Neural progenitor cell (in vitro differentiated cells): ENCODE measurements at regions not wholly inside any gene's neighbourhood (a gene's known extent, or its start where the extent isn't known, plus 50 kb on each side); places are given as distances from the start of the nearest gene placed in this dataset.

Experiments
- DNase-seq: peaks from one replicate; pipeline ENCODE4 v3.0.0-alpha.2; 2016; ENCODE audit warnings: low spot score
- H2AFZ ChIP-seq: fragments of 200-600 bp; sonication (generic); replicated peaks from 2 replicates; pipeline ENCODE4 v1.6.1; 2016; ENCODE audit warnings: antibody characterized with exemption
- H3F3A ChIP-seq: fragments of 200-600 bp; sonication (generic); 2 replicates; pipeline ENCODE4 v1.6.1; 2016; ENCODE audit warnings: antibody characterized with exemption, low read depth
- H3K27ac ChIP-seq: fragments of 200-600 bp; sonication (generic); 2 replicates; pipeline ENCODE4 v1.5.1; 2016; ENCODE audit warnings: mild to moderate bottlenecking
- H3K27me3 ChIP-seq: fragments of 200-600 bp; sonication (generic); 2 replicates; pipeline ENCODE4 v1.6.1; 2016; ENCODE audit warnings: mild to moderate bottlenecking, moderate library complexity
- H3K36me3 ChIP-seq: fragments of 200-600 bp; sonication (generic); 2 replicates; pipeline ENCODE4 v1.5.1; 2016
- H3K4me1 ChIP-seq: fragments of 200-600 bp; sonication (generic); 2 replicates; pipeline ENCODE4 v1.6.1; 2016; ENCODE audit warnings: mixed run types
- H3K4me2 ChIP-seq: fragments of 200-600 bp; sonication (generic); 2 replicates; pipeline ENCODE4 v1.6.1; 2016
- H3K4me3 ChIP-seq: fragments of 200-600 bp; sonication (generic); 2 replicates; pipeline ENCODE4 v1.5.1; 2016
- H3K79me2 ChIP-seq: fragments of 200-600 bp; sonication (generic); 2 replicates; pipeline ENCODE4 v1.6.1; 2016; ENCODE audit warnings: low read depth
- H3K9ac ChIP-seq: fragments of 200-600 bp; sonication (generic); 2 replicates; pipeline ENCODE4 v1.6.1; 2016
- H3K9me3 ChIP-seq: fragments of 200-600 bp; sonication (generic); 2 replicates; pipeline ENCODE4 v1.5.1; 2016; ENCODE audit warnings: low read depth
- H4K20me1 ChIP-seq: fragments of 200-600 bp; sonication (generic); 2 replicates; pipeline ENCODE4 v1.6.1; 2016; ENCODE audit warnings: low read depth
- H3K27ac Mint-ChIP-seq: 3 replicates; pipeline ENCODE4 v1.8.0; 2021; ENCODE audit warnings: mixed read lengths
- H3K27me3 Mint-ChIP-seq: 2 replicates; pipeline ENCODE4 v1.8.0; 2022; ENCODE audit warnings: low read depth, mild to moderate bottlenecking, inconsistent platforms, moderate library complexity, mixed read lengths; ENCODE audit not compliant: insufficient read depth
- H3K36me3 Mint-ChIP-seq: 3 replicates; pipeline ENCODE4 v1.8.0; 2021; ENCODE audit warnings: mixed read lengths
- H3K4me1 Mint-ChIP-seq: 3 replicates; pipeline ENCODE4 v1.8.0; 2021; ENCODE audit warnings: mixed read lengths
- H3K4me3 Mint-ChIP-seq: 3 replicates; pipeline ENCODE4 v1.8.0; 2021; ENCODE audit warnings: mild to moderate bottlenecking, moderate library complexity, mixed read lengths
- H3K9me3 Mint-ChIP-seq: 3 replicates; pipeline ENCODE4 v1.8.0; 2020; ENCODE audit warnings: mixed read lengths
- EZH2 ChIP-seq: fragments of 200-600 bp; sonication (generic); IDR thresholded peaks from 2 replicates; pipeline ENCODE4 v1.6.1; 2017; ENCODE audit warnings: antibody characterized with exemption, mild to moderate bottlenecking, moderate library complexity
- EZH2phosphoT487 ChIP-seq: fragments of 200-600 bp; sonication (generic); IDR thresholded peaks from 2 replicates; pipeline ENCODE4 v1.6.1; 2017; ENCODE audit warnings: antibody characterized with exemption
- TF ChIP-seq, protein P1 (sequence below): fragments of 200-600 bp; sonication (generic); IDR thresholded peaks from 2 replicates; pipeline ENCODE4 v1.5.1; 2017; ENCODE audit warnings: antibody characterized with exemption, mild to moderate bottlenecking

DNA sequence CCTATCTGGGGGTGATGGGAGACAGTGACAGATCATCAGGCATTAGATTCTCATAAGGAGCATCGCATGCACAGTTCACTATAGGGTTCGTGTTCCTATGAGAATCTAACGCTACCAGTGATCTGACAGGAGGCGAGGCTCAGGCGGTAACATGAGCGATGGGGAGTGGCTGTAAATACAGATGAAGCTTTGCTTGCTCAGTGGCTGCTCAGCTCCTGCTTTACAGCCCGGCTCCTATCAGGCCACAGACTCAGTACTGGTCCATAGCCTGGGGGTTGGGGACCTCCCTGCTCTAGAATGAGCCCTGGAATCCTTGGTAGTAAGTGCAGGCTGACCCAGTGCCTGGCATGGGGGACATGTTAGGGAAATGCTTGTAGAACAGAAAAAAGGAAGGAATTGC lies 426.0 kb downstream of the TYW1 start:
- TF ChIP-seq EZH2 (no peak), EZH2phosphoT487 (no peak)
- TF ChIP-seq, protein P1, sequence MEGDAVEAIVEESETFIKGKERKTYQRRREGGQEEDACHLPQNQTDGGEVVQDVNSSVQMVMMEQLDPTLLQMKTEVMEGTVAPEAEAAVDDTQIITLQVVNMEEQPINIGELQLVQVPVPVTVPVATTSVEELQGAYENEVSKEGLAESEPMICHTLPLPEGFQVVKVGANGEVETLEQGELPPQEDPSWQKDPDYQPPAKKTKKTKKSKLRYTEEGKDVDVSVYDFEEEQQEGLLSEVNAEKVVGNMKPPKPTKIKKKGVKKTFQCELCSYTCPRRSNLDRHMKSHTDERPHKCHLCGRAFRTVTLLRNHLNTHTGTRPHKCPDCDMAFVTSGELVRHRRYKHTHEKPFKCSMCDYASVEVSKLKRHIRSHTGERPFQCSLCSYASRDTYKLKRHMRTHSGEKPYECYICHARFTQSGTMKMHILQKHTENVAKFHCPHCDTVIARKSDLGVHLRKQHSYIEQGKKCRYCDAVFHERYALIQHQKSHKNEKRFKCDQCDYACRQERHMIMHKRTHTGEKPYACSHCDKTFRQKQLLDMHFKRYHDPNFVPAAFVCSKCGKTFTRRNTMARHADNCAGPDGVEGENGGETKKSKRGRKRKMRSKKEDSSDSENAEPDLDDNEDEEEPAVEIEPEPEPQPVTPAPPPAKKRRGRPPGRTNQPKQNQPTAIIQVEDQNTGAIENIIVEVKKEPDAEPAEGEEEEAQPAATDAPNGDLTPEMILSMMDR: no peak

DNA sequence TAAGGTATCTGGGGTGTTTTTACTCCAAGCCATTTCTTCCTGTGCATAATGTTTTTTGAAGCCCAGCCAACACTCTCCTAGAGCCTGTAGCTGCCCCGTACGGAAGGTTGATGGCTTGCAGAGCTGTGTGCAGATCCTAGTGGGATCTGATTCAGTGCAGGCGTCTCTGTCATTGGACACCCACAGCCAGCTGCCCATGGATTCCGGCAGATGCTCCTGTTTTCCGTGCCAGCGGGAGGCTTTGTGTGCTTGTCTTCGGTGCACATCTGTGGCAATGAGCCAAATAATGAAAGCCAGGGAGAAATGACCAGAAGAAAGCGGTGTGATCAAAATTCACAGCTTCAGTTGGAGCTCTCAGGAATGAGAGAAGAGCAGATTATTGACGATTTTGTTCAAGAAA lies 426.4 kb downstream of the TYW1 start:
- Mint-ChIP-seq H3K27ac (no peak overlapping the region), H3K9me3 (peaks cover 11% of the 10 kb centered on the region), H3K4me1 (no peaks in the 10 kb centered on the region), H3K36me3 (no peaks in the 10 kb centered on the region), H3K4me3 (no peak overlapping the region), H3K27me3 (peaks cover 6% of the 10 kb centered on the region)
- no peaks in the 10 kb centered on the region for H3F3A ChIP-seq
- no peaks in the 10 kb centered on the region for H4K20me1 ChIP-seq
- no peak for TF ChIP-seq EZH2
- TF ChIP-seq EZH2phosphoT487: no peak
- TF ChIP-seq, protein P1: no peak
- no peaks in the 10 kb centered on the region for H3K36me3 ChIP-seq
- H2AFZ ChIP-seq: no peak overlapping the region
- no peak overlapping the region for H3K4me3 ChIP-seq
- H3K9me3 ChIP-seq: no peaks in the 10 kb centered on the region
- no peak overlapping the region for H3K9ac ChIP-seq
- no peaks in the 10 kb centered on the region for H3K79me2 ChIP-seq
- H3K27me3 ChIP-seq: no peaks in the 10 kb centered on the region
- H3K27ac ChIP-seq: no peak overlapping the region
- no peak overlapping the region for H3K4me2 ChIP-seq
- H3K4me1 ChIP-seq: no peaks in the 10 kb centered on the region
- no peak for DNase-seq

More for the DNA sequence above, 426.0 kb downstream of the TYW1 start:
- Mint-ChIP-seq H3K4me1 (no peaks in the 10 kb centered on the region), H3K4me3 (no peak overlapping the region), H3K36me3 (no peaks in the 10 kb centered on the region), H3K27me3 (peaks cover 6% of the 10 kb centered on the region), H3K27ac (no peak overlapping the region), H3K9me3 (peaks cover 11% of the 10 kb centered on the region)
- DNase-seq: no peak
- H3K4me1 ChIP-seq: no peaks in the 10 kb centered on the region
- no peak overlapping the region for H3K27ac ChIP-seq
- no peaks in the 10 kb centered on the region for H4K20me1 ChIP-seq
- no peak overlapping the region for H2AFZ ChIP-seq
- no peaks in the 10 kb centered on the region for H3F3A ChIP-seq
- H3K79me2 ChIP-seq: no peaks in the 10 kb centered on the region
- H3K4me3 ChIP-seq: no peak overlapping the region
- no peaks in the 10 kb centered on the region for H3K27me3 ChIP-seq
- no peaks in the 10 kb centered on the region for H3K36me3 ChIP-seq
- H3K9ac ChIP-seq: no peak overlapping the region
- no peaks in the 10 kb centered on the region for H3K9me3 ChIP-seq
- H3K4me2 ChIP-seq: no peak overlapping the region

DNA sequence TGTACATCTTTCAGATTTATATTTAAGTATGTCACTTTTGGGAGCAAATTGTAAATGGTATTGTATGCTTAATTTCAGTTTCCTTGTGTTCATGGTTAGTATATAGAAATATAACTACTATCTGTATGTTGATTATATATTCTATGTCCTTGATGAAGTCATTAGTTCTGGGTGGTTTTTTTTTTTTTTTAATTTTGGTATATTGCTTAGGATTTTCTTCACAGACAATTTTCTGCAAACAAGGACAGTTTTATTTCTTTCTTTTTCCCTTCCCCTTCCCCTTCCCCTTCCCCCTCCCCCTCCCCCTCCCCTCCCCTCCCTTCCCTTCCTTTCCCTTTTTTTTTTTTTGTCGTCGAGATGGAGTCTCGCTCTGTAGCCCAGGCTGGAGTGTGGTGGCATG lies 430.0 kb downstream of the TYW1 start:
- peaks cover 7% of the 10 kb centered on the region for H3K9me3 Mint-ChIP-seq
- DNase-seq: no peak

DNA sequence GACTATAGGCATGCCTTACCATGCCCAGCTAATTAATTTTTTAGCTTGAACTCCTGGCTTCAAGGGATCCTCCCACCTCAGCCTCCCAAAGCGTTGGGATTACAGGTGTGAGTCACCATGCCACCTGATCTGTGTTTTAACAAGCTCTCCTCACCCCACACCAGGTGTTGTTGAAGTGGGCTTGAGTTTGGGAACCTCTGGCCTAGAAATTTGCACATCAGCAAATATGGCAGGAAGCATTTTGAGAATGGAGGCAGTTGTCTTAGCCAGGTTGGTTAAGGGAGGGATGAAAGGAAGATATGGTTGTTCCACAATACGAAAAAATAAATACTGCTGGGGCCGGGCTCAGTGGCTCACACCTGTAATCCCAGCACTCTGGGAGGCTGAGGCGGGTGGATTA lies 433.1 kb downstream of the TYW1 start:
- Histone ChIP-seq H3K9me3 (no peaks in the 10 kb centered on the region), H3K36me3 (no peaks in the 10 kb centered on the region), H2AFZ (no peak overlapping the region), H3K4me1 (no peaks in the 10 kb centered on the region), H3K79me2 (no peaks in the 10 kb centered on the region), H3K4me2 (no peak overlapping the region), H4K20me1 (no peaks in the 10 kb centered on the region), H3K4me3 (no peak overlapping the region), H3K9ac (no peak overlapping the region), H3K27ac (no peak overlapping the region), H3K27me3 (no peaks in the 10 kb centered on the region), H3F3A (no peaks in the 10 kb centered on the region)
- TF ChIP-seq EZH2phosphoT487: no peak
- TF ChIP-seq, protein P1: no peak
- TF ChIP-seq EZH2: no peak
- peaks cover 11% of the 10 kb centered on the region for H3K9me3 Mint-ChIP-seq
- peaks cover 7% of the 10 kb centered on the region for H3K27me3 Mint-ChIP-seq
- DNase-seq: no peak
- H3K4me1 Mint-ChIP-seq: no peaks in the 10 kb centered on the region
- no peak overlapping the region for H3K4me3 Mint-ChIP-seq
- no peaks in the 10 kb centered on the region for H3K36me3 Mint-ChIP-seq
- H3K27ac Mint-ChIP-seq: no peak overlapping the region

More for the DNA sequence above, 430.0 kb downstream of the TYW1 start:
- no peak overlapping the region for H3K27ac Mint-ChIP-seq
- Histone ChIP-seq H2AFZ (no peak overlapping the region), H3K27ac (no peak overlapping the region), H3K27me3 (no peaks in the 10 kb centered on the region), H3K4me2 (no peak overlapping the region), H3K4me3 (no peak overlapping the region), H3K9ac (no peak overlapping the region), H3F3A (no peaks in the 10 kb centered on the region), H3K9me3 (no peaks in the 10 kb centered on the region), H3K79me2 (no peaks in the 10 kb centered on the region), H3K36me3 (no peaks in the 10 kb centered on the region), H3K4me1 (no peaks in the 10 kb centered on the region), H4K20me1 (no peaks in the 10 kb centered on the region)
- H3K36me3 Mint-ChIP-seq: no peaks in the 10 kb centered on the region
- no peak overlapping the region for H3K4me3 Mint-ChIP-seq
- TF ChIP-seq EZH2: no peak
- peaks cover 10% of the 10 kb centered on the region for H3K27me3 Mint-ChIP-seq
- no peaks in the 10 kb centered on the region for H3K4me1 Mint-ChIP-seq
